ENCODE measurements at regions not wholly inside any gene's neighbourhood (a gene's known extent, or its start where the extent isn't known, plus 50 kb on each side); places are given as distances from the start of the nearest gene placed in this dataset.

DNA sequence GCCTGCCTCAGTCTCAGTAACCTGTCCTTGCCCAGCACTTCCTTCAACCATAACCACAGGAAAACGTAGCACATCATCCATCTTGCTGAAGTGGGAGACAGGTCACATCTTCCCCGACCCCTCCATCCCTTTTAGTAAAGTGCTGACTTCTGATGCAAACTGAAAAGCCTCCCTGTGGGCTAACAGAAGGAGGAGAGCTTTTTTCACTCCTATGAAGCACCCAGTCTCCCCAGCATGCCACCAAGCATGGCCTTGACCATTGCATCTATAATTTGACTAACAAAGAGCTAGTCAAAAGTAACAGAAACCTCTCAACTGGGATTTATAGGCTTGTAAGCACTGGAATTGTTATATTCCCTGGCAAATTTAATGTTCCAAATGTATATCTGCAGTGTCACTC lies 288.9 kb upstream of the IRAK1BP1 start:
- Histone ChIP-seq H3F3A (ENCODE audit: insufficient read depth, low read length) (no peaks in the 10 kb centered on the region), H3K4me3 (ENCODE audit: low read depth, low read length, poor library complexity, severe bottlenecking) (no peak overlapping the region), H3K27me3 (ENCODE audit: insufficient read depth, low read length) (no peaks in the 10 kb centered on the region), H3K9ac (ENCODE audit: low read length) (no peak overlapping the region), H2AFZ (ENCODE audit: low read length) (no peak overlapping the region), H4K20me1 (ENCODE audit: insufficient read depth, low read length) (no peaks in the 10 kb centered on the region), H3K9me3 (ENCODE audit: low read length) (no peaks in the 10 kb centered on the region), H3K27ac (ENCODE audit: low read depth, low read length, poor library complexity, severe bottlenecking) (no peak overlapping the region), H3K36me3 (ENCODE audit: insufficient read depth, low read length) (no peaks in the 10 kb centered on the region), H3K4me2 (ENCODE audit: low read length) (no peak overlapping the region), H3K79me2 (ENCODE audit: insufficient read depth, low read length) (no peaks in the 10 kb centered on the region), H3K4me1 (ENCODE audit: insufficient read depth, low read length, severe bottlenecking) (no peaks in the 10 kb centered on the region), H3K9me2 (ENCODE audit: low read depth, low read length) (no peaks in the 10 kb centered on the region)
- TF ChIP-seq EZH2 (IDR thresholded peaks at IDR 0.05; ENCODE audit: borderline replicate concordance, low read length) = no peak
- TF ChIP-seq, protein P1, sequence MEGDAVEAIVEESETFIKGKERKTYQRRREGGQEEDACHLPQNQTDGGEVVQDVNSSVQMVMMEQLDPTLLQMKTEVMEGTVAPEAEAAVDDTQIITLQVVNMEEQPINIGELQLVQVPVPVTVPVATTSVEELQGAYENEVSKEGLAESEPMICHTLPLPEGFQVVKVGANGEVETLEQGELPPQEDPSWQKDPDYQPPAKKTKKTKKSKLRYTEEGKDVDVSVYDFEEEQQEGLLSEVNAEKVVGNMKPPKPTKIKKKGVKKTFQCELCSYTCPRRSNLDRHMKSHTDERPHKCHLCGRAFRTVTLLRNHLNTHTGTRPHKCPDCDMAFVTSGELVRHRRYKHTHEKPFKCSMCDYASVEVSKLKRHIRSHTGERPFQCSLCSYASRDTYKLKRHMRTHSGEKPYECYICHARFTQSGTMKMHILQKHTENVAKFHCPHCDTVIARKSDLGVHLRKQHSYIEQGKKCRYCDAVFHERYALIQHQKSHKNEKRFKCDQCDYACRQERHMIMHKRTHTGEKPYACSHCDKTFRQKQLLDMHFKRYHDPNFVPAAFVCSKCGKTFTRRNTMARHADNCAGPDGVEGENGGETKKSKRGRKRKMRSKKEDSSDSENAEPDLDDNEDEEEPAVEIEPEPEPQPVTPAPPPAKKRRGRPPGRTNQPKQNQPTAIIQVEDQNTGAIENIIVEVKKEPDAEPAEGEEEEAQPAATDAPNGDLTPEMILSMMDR (IDR thresholded peaks at IDR 0.05; ENCODE audit: low read length) = no peak

DNA sequence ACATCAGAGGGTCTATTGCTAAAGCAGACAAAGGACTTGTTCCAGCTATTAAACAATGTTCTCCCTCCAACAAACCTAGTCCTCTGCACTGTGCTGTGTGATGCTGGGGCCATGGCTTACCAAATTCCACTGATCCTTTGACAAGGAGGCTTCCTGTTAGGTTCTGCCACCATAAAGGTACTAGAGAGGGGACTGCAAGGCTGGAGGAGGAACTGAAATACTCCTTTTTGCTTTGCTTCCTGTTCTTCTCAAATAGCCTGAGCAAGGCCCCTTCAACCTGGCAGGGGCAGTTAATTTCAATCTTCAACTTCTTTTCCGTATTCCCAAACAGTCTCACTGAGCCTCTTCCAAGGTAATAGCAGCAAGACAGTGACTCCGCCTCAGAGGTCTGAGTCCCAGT lies 286.4 kb upstream of the IRAK1BP1 start:
- Histone ChIP-seq H4K20me1 (ENCODE audit: insufficient read depth, low read length) (no peaks in the 10 kb centered on the region), H3K27me3 (ENCODE audit: insufficient read depth, low read length) (no peaks in the 10 kb centered on the region), H3K9me2 (ENCODE audit: low read depth, low read length) (no peaks in the 10 kb centered on the region), H3K79me2 (ENCODE audit: insufficient read depth, low read length) (no peaks in the 10 kb centered on the region), H3K4me3 (ENCODE audit: low read depth, low read length, poor library complexity, severe bottlenecking) (no peak overlapping the region), H3K27ac (ENCODE audit: low read depth, low read length, poor library complexity, severe bottlenecking) (no peak overlapping the region), H3K9ac (ENCODE audit: low read length) (no peak overlapping the region), H3K36me3 (ENCODE audit: insufficient read depth, low read length) (no peaks in the 10 kb centered on the region), H2AFZ (ENCODE audit: low read length) (no peak overlapping the region), H3F3A (ENCODE audit: insufficient read depth, low read length) (no peaks in the 10 kb centered on the region), H3K4me2 (ENCODE audit: low read length) (no peak overlapping the region), H3K4me1 (ENCODE audit: insufficient read depth, low read length, severe bottlenecking) (no peaks in the 10 kb centered on the region), H3K9me3 (ENCODE audit: low read length) (no peaks in the 10 kb centered on the region)
- TF ChIP-seq, protein P1 (IDR thresholded peaks at IDR 0.05; ENCODE audit: low read length) = no peak
- TF ChIP-seq EZH2 (IDR thresholded peaks at IDR 0.05; ENCODE audit: borderline replicate concordance, low read length) = no peak

DNA sequence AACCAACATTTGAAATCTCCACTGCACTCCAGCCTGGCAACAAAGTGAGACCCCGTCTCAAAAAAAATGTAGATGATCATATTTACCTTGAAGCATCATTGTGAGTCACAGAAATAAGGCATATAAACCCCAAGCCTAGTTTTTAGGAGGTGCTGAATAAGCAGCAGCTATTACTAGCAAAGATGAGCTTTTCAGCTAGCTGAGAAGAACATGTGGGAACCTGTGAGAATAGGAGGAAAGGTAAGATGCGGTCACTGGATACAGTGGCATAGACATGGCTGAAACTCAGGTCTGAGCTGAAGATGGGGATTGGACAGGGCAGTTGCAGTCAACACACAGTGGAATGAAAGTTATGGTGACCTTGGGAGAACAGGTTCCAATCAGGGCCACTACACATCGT lies 284.3 kb upstream of the IRAK1BP1 start:
- Histone ChIP-seq H3K36me3 (ENCODE audit: insufficient read depth, low read length) (no peaks in the 10 kb centered on the region), H3F3A (ENCODE audit: insufficient read depth, low read length) (no peaks in the 10 kb centered on the region), H3K79me2 (ENCODE audit: insufficient read depth, low read length) (no peaks in the 10 kb centered on the region), H3K4me2 (ENCODE audit: low read length) (no peak overlapping the region), H4K20me1 (ENCODE audit: insufficient read depth, low read length) (no peaks in the 10 kb centered on the region), H3K9me2 (ENCODE audit: low read depth, low read length) (no peaks in the 10 kb centered on the region), H3K27ac (ENCODE audit: low read depth, low read length, poor library complexity, severe bottlenecking) (no peak overlapping the region), H3K4me3 (ENCODE audit: low read depth, low read length, poor library complexity, severe bottlenecking) (no peak overlapping the region), H3K9ac (ENCODE audit: low read length) (no peak overlapping the region), H3K27me3 (ENCODE audit: insufficient read depth, low read length) (no peaks in the 10 kb centered on the region), H3K4me1 (ENCODE audit: insufficient read depth, low read length, severe bottlenecking) (no peaks in the 10 kb centered on the region), H2AFZ (ENCODE audit: low read length) (no peak overlapping the region), H3K9me3 (ENCODE audit: low read length) (no peaks in the 10 kb centered on the region)
- no peak for TF ChIP-seq EZH2 (IDR thresholded peaks at IDR 0.05; ENCODE audit: borderline replicate concordance, low read length)
- TF ChIP-seq, protein P1 (IDR thresholded peaks at IDR 0.05; ENCODE audit: low read length) = no peak

All from OCI-LY1 (cell line).